RWPE2 (cell line): ENCODE measurements at regions not wholly inside any gene's neighbourhood (a gene's known extent, or its start where the extent isn't known, plus 50 kb on each side); places are given as distances from the start of the nearest gene placed in this dataset.
A peak's percentile ranks its signal among the peaks of the same experiment; 100 is the strongest.
"Not testable (repeated sequence)": the region's sequence is repeated elsewhere in the genome, so short reads cannot be mapped to it uniquely, and the experiment has no call there.

Experiments used
- ATAC-seq: fragments of 200-7000 bp; cut with Tn5 transposase; 3 replicates; pipeline ENCODE4 v1.9.1; 2021; ENCODE audit warnings: low read depth
- DNase-seq: peaks from one replicate; pipeline ENCODE4 v3.0.0-alpha.2; 2020; ENCODE audit warnings: low spot score
- H3K27ac ChIP-seq: fragments of 450-650 bp; 2 replicates; pipeline ENCODE4 v1.5.1; 2017; ENCODE audit warnings: mild to moderate bottlenecking; ENCODE audit not compliant: poor library complexity, severe bottlenecking
- H3K27me3 ChIP-seq: fragments of 250-450 bp; sonication (Bioruptor Pico); 2 replicates; pipeline ENCODE4 v1.5.1; 2021; ENCODE audit warnings: mild to moderate bottlenecking, moderate library complexity; ENCODE audit not compliant: insufficient read depth, poor library complexity, severe bottlenecking
- H3K36me3 ChIP-seq: fragments of 250-450 bp; sonication (Bioruptor Pico); 2 replicates; pipeline ENCODE4 v1.5.1; 2020; ENCODE audit warnings: low read depth, mild to moderate bottlenecking, moderate library complexity
- H3K4me1 ChIP-seq: fragments of 250-450 bp; sonication (Bioruptor Pico); 2 replicates; pipeline ENCODE4 v1.5.1; 2021; ENCODE audit warnings: mild to moderate bottlenecking, moderate library complexity; ENCODE audit not compliant: insufficient read depth, poor library complexity, severe bottlenecking
- H3K4me3 ChIP-seq: fragments of 250-450 bp; sonication (Bioruptor Pico); 2 replicates; pipeline ENCODE4 v1.5.1; 2021; ENCODE audit warnings: mild to moderate bottlenecking, moderate library complexity; ENCODE audit not compliant: severe bottlenecking
- H3K9me3 ChIP-seq: fragments of 250-450 bp; sonication (Bioruptor Pico); 2 replicates; pipeline ENCODE4 v1.5.1; 2021; ENCODE audit warnings: mild to moderate bottlenecking, moderate library complexity; ENCODE audit not compliant: severe bottlenecking

GRCh38 chr15:20473465-20473864 lies 68.1 kb downstream of the GOLGA6L6 start:
- DNase-seq, H3K4me1 ChIP-seq, H3K27me3 ChIP-seq, H3K27ac ChIP-seq, ATAC-seq, H3K9me3 ChIP-seq, H3K4me3 ChIP-seq, H3K36me3 ChIP-seq: not testable (repeated sequence)

- not testable (repeated sequence) for H3K4me1 ChIP-seq, ATAC-seq
These were observed 68.6 kb downstream of the GOLGA6L6 start for GRCh38 chr15:20472983-20473382.

GRCh38 chr15:20470810-20471209 lies 70.8 kb downstream of the GOLGA6L6 start:
- not testable (repeated sequence) for H3K4me3 ChIP-seq, H3K27ac ChIP-seq, ATAC-seq, H3K9me3 ChIP-seq, H3K4me1 ChIP-seq, DNase-seq, H3K27me3 ChIP-seq, H3K36me3 ChIP-seq

More at GRCh38 chr15:20472983-20473382, 68.6 kb downstream of the GOLGA6L6 start:
- DNase-seq, H3K27me3 ChIP-seq, H3K9me3 ChIP-seq, H3K36me3 ChIP-seq, H3K4me3 ChIP-seq, H3K27ac ChIP-seq: not testable (repeated sequence)

GRCh38 chr15:20441138-20441537 lies 100.5 kb downstream of the GOLGA6L6 start:
- not testable (repeated sequence) for H3K27me3 ChIP-seq, H3K27ac ChIP-seq, H3K4me1 ChIP-seq, H3K4me3 ChIP-seq, H3K36me3 ChIP-seq, H3K9me3 ChIP-seq, DNase-seq, ATAC-seq

GRCh38 chr15:20440390-20440789 lies 101.2 kb downstream of the GOLGA6L6 start:
- not testable (repeated sequence) for H3K4me3 ChIP-seq, ATAC-seq, H3K36me3 ChIP-seq, DNase-seq, H3K27ac ChIP-seq, H3K27me3 ChIP-seq, H3K4me1 ChIP-seq, H3K9me3 ChIP-seq

GRCh38 chr15:20439111-20439510 lies 102.5 kb downstream of the GOLGA6L6 start:
- DNase-seq, H3K27ac ChIP-seq: not testable (repeated sequence)

GRCh38 chr15:20438255-20438654 lies 103.3 kb downstream of the GOLGA6L6 start:
- not testable (repeated sequence) for ATAC-seq, H3K4me3 ChIP-seq, H3K27me3 ChIP-seq, H3K9me3 ChIP-seq, H3K27ac ChIP-seq, DNase-seq, H3K4me1 ChIP-seq, H3K36me3 ChIP-seq

More at GRCh38 chr15:20439111-20439510, 102.5 kb downstream of the GOLGA6L6 start:
- not testable (repeated sequence) for H3K4me1 ChIP-seq, H3K36me3 ChIP-seq, H3K4me3 ChIP-seq, ATAC-seq, H3K9me3 ChIP-seq, H3K27me3 ChIP-seq

- ATAC-seq, H3K9me3 ChIP-seq, H3K4me1 ChIP-seq, H3K27ac ChIP-seq, DNase-seq, H3K27me3 ChIP-seq, H3K36me3 ChIP-seq, H3K4me3 ChIP-seq: not testable (repeated sequence)
These were observed 108.1 kb downstream of the GOLGA6L6 start for GRCh38 chr15:20433468-20433867.

GRCh38 chr15:20430495-20430894 lies 111.1 kb downstream of the GOLGA6L6 start:
- H3K4me3 ChIP-seq, H3K4me1 ChIP-seq, H3K27ac ChIP-seq, DNase-seq, H3K27me3 ChIP-seq, H3K9me3 ChIP-seq, H3K36me3 ChIP-seq: not testable (repeated sequence)
- 0 out of 3 replicates have a peak, but pooled peaks have one; percentile 25 for ATAC-seq

- H3K27me3 ChIP-seq = peaks cover 12% of the 10 kb centered on the region
- H3K4me3 ChIP-seq, H3K4me1 ChIP-seq, DNase-seq, H3K36me3 ChIP-seq, H3K9me3 ChIP-seq, H3K27ac ChIP-seq, ATAC-seq: not testable (repeated sequence)
These were observed 120.9 kb downstream of the GOLGA6L6 start for GRCh38 chr15:20420710-20421109.

- not testable (repeated sequence) for H3K36me3 ChIP-seq, H3K4me1 ChIP-seq, H3K27me3 ChIP-seq, ATAC-seq, H3K27ac ChIP-seq, H3K9me3 ChIP-seq, H3K4me3 ChIP-seq, DNase-seq
These were observed 125.0 kb downstream of the GOLGA6L6 start for GRCh38 chr15:20416618-20417017.

GRCh38 chr15:20409667-20410198 lies 131.9 kb downstream of the GOLGA6L6 start:
- ATAC-seq, H3K4me3 ChIP-seq, DNase-seq, H3K27ac ChIP-seq, H3K36me3 ChIP-seq, H3K4me1 ChIP-seq, H3K9me3 ChIP-seq: not testable (repeated sequence)
- peaks cover 14% of the 10 kb centered on the region for H3K27me3 ChIP-seq
